GM23248 (cell line): ENCODE measurements at regions not wholly inside any gene's neighbourhood (a gene's known extent, or its start where the extent isn't known, plus 50 kb on each side); places are given as distances from the start of the nearest gene placed in this dataset.

ENCODE experiments used
- EZH2 ChIP-seq: fragments of 200-600 bp; sonication (generic); IDR thresholded peaks from 2 replicates; pipeline ENCODE4 v1.6.1; 2018; ENCODE audit warnings: antibody characterized with exemption, mild to moderate bottlenecking; ENCODE audit not compliant: insufficient read depth, poor library complexity, severe bottlenecking
- EZH2phosphoT487 ChIP-seq: fragments of 200-600 bp; sonication (generic); IDR thresholded peaks from 2 replicates; pipeline ENCODE4 v1.6.1; 2018; ENCODE audit warnings: antibody characterized with exemption, moderate library complexity, mild to moderate bottlenecking, low read depth; ENCODE audit not compliant: insufficient read depth

- TF ChIP-seq EZH2phosphoT487 (no peak), EZH2 (no peak)
These were observed 79.7 kb upstream of the AFDN start for GRCh38 chr6:167746975-167747374.
